ENCODE measurements at regions not wholly inside any gene's neighbourhood (a gene's known extent, or its start where the extent isn't known, plus 50 kb on each side); places are given as distances from the start of the nearest gene placed in this dataset.
"Not testable (repeated sequence)": the region's sequence is repeated elsewhere in the genome, so short reads cannot be mapped to it uniquely, and the experiment has no call there.

GRCh38 chr6:164347455-164347854, 932.9 kb downstream of the QKI start:
- H3K4me3 ChIP-seq (ENCODE audit: low read length) = no peak overlapping the region
- no peaks in the 10 kb centered on the region for H3K4me1 ChIP-seq (ENCODE audit: control insufficient read depth, insufficient read depth, low read length)
- H3K27me3 ChIP-seq (ENCODE audit: control insufficient read depth, insufficient read depth) = no peaks in the 10 kb centered on the region
- no peak for ATAC-seq
- DNase-seq = no peak
- 96% methylated on average over 2 of the region's 2 CpGs for WGBS
- no peak overlapping the region for H3K27ac ChIP-seq (ENCODE audit: low read length)
- intact Hi-C loops (cut with DNase I) = no loop called here
- no peaks in the 10 kb centered on the region for H3K9me3 ChIP-seq (ENCODE audit: control insufficient read depth, low read length)

DNA sequence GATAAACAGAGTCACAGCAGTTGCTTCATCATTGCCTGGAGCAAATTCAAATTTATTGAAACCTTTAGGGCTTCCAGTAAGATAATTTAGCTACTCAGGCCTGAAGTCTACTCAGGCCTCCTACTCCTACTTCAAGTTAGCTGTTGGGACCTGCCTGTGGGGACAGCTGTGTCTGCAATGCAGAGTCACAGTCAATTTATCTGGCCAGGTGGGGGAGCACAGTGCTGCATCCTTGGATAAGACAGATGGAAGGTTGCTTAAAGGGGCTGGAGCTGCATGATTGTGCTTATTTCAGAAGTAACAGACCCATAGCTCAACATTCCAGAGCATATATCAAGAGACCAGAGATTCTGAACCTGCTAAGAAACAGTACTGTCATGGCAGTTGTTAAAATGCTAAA, 932.1 kb downstream of the QKI start:
- ATAC-seq = peak; percentile 38 to 52

GRCh38 chr6:164345806-164346496, 931.4 kb downstream of the QKI start:
- Histone ChIP-seq H3K9me3 (ENCODE audit: control insufficient read depth, low read length) (no peaks in the 10 kb centered on the region), H3K27me3 (ENCODE audit: control insufficient read depth, insufficient read depth) (no peaks in the 10 kb centered on the region), H3K27ac (ENCODE audit: low read length) (no peak overlapping the region), H3K4me3 (ENCODE audit: low read length) (no peak overlapping the region), H3K4me1 (ENCODE audit: control insufficient read depth, insufficient read depth, low read length) (no peaks in the 10 kb centered on the region)
- no peak for DNase-seq
- peak in 1 of 2 donors; percentile 27 for ATAC-seq
- WGBS = 61% methylated on average over 8 of the region's 8 CpGs
- intact Hi-C loops (cut with DNase I) = no loop called here

More for the DNA sequence above, 932.1 kb downstream of the QKI start:
- no peaks in the 10 kb centered on the region for H3K9me3 ChIP-seq (ENCODE audit: control insufficient read depth, low read length)
- intact Hi-C loops (cut with DNase I) = no loop called here
- H3K4me3 ChIP-seq (ENCODE audit: low read length) = no peak overlapping the region
- H3K27me3 ChIP-seq (ENCODE audit: control insufficient read depth, insufficient read depth) = no peaks in the 10 kb centered on the region
- no peak overlapping the region for H3K27ac ChIP-seq (ENCODE audit: low read length)
- no peaks in the 10 kb centered on the region for H3K4me1 ChIP-seq (ENCODE audit: control insufficient read depth, insufficient read depth, low read length)
- peak in 1 of 3 donors; percentile 36 for DNase-seq

GRCh38 chr6:164345327-164345726, 930.8 kb downstream of the QKI start:
- H3K27me3 ChIP-seq (ENCODE audit: control insufficient read depth, insufficient read depth) = no peaks in the 10 kb centered on the region
- DNase-seq = no peak
- H3K4me1 ChIP-seq (ENCODE audit: control insufficient read depth, insufficient read depth, low read length) = no peaks in the 10 kb centered on the region
- H3K27ac ChIP-seq (ENCODE audit: low read length) = no peak overlapping the region
- intact Hi-C loops (cut with DNase I) = no loop called here
- peak in 1 of 2 donors; percentile 53 for ATAC-seq
- no peaks in the 10 kb centered on the region for H3K9me3 ChIP-seq (ENCODE audit: control insufficient read depth, low read length)
- H3K4me3 ChIP-seq (ENCODE audit: low read length) = no peak overlapping the region
- 47% methylated on average over 3 of the region's 3 CpGs for WGBS

DNA sequence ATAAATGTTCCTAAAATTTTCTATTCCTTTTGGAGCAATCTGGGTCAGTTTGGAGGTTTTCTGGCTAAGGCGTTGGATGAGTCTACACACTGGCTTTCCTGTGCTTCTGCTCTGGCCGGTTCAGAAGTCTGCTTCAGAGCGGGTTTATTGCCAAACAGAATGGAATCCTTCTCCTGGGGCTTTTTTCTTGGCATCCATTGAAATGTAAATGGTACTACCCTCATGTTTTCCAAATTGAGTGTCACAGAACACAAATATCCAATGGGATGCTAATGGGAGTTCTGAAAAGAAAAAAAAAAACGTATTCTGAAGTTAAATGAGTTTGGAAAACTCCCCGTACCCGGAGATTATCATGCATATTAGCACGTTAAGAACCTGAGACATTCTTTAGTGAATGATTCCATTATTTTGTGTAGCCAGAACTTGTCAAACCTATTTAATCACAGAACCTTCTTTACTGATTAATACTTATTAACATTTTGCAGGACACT, 930.3 kb downstream of the QKI start:
- ATAC-seq = peak; percentile 89 to 95
- Histone ChIP-seq H3K4me3 (ENCODE audit: low read length) (no peak overlapping the region), H3K27ac (ENCODE audit: low read length) (no peak overlapping the region), H3K4me1 (ENCODE audit: control insufficient read depth, insufficient read depth, low read length) (no peaks in the 10 kb centered on the region), H3K27me3 (ENCODE audit: control insufficient read depth, insufficient read depth) (no peaks in the 10 kb centered on the region), H3K9me3 (ENCODE audit: control insufficient read depth, low read length) (no peaks in the 10 kb centered on the region)
- peak in 2 of 3 donors; percentile 25 to 39 for DNase-seq
- intact Hi-C loops (cut with DNase I) = no loop called here
- 58% methylated on average over 7 of the region's 7 CpGs for WGBS

- WGBS = 88% methylated on average over 4 of the region's 4 CpGs
- ATAC-seq = not testable (repeated sequence)
Observed at GRCh38 chr6:164339442-164339841, 924.9 kb downstream of the QKI start.

DNA sequence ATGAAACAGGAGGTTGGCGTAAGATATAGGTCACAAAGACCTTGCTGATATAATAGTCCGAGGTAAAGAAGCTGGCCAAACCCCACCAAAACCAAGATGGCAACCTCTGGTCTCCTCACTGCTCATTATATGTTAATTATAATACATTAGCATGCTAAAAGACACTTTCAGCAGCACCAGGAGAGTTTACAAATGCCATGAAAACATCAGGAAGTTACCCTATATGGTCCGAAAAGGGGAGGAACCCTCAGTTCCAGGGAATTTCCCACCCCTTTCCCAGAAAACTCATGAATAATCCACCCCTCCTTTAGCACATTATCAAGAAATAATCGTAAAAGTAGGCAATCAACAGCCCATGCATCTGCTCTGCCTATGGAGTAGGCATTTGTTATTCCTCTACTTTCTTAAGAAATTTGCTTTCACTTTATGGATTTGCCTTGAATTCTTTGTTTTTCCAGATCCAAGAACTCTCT, 923.4 kb downstream of the QKI start:
- DNase-seq = no peak
- no peak for ATAC-seq
- no peaks in the 10 kb centered on the region for H3K4me1 ChIP-seq (ENCODE audit: control insufficient read depth, insufficient read depth, low read length)
- WGBS = 90% methylated on average over 4 of the region's 4 CpGs
- no peak overlapping the region for H3K4me3 ChIP-seq (ENCODE audit: low read length)
- H3K27ac ChIP-seq (ENCODE audit: low read length) = no peak overlapping the region
- intact Hi-C loops (cut with DNase I) = no loop called here
- no peaks in the 10 kb centered on the region for H3K27me3 ChIP-seq (ENCODE audit: control insufficient read depth, insufficient read depth)
- no peaks in the 10 kb centered on the region for H3K9me3 ChIP-seq (ENCODE audit: control insufficient read depth, low read length)

More at GRCh38 chr6:164339442-164339841, 924.9 kb downstream of the QKI start:
- intact Hi-C loops (cut with DNase I); H3K27ac ChIP-seq (ENCODE audit: low read length); H3K27me3 ChIP-seq (ENCODE audit: control insufficient read depth, insufficient read depth); H3K4me3 ChIP-seq (ENCODE audit: low read length); H3K4me1 ChIP-seq (ENCODE audit: control insufficient read depth, insufficient read depth, low read length); DNase-seq; H3K9me3 ChIP-seq (ENCODE audit: control insufficient read depth, low read length): not testable (repeated sequence)

DNA sequence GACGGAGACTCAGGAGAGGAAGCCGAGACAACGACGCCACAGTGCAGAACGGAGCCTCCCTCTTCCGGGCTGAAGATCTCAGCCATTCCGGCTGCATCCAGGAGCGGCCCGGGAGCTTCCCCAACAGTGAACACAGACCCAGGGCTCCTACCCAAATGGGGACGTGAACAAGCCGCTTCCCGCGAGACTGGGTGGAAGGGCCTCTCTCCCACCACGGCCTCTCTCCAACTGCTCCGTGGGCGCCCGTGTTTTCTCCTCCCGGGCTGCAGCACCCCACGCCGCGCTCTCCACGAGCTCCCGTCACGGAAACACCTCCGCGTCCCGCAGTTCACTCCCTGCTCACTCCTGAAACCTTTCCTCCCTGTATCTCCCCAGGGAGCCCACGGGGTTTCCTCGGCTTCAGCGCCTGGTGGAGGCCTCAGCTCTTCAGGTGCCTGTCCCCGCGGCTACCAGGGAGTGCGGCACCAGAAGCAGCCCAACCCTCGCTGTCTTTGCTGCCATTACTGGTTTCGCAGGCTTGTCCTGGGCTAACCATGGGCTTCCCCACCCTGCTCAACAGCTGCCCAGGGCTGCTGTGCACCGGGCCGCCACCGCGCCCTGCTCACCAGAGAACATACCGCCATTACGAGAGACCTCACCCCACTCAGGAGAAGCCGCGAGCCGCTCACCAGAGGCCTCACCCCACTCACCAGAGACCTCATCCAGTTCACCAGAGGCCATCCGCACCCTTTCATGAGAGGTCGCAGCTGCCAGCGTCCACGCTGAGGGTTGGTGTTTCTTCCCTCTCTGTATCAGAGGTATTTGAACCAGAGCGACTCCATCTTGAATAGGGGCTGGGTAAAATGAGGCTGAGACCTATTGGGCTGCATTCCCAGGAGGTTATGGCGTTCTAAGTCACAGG, 922.8 kb downstream of the QKI start:
- no peak overlapping the region for H3K4me3 ChIP-seq (ENCODE audit: low read length)
- H3K27me3 ChIP-seq (ENCODE audit: control insufficient read depth, insufficient read depth) = no peaks in the 10 kb centered on the region
- H3K27ac ChIP-seq (ENCODE audit: low read length) = no peak overlapping the region
- ATAC-seq = no peak
- WGBS = 94% methylated on average over 50 of the region's 50 CpGs
- intact Hi-C loops (cut with DNase I) = no loop called here
- no peaks in the 10 kb centered on the region for H3K9me3 ChIP-seq (ENCODE audit: control insufficient read depth, low read length)
- peak in 1 of 3 donors; percentile 50 for DNase-seq
- no peaks in the 10 kb centered on the region for H3K4me1 ChIP-seq (ENCODE audit: control insufficient read depth, insufficient read depth, low read length)

DNA sequence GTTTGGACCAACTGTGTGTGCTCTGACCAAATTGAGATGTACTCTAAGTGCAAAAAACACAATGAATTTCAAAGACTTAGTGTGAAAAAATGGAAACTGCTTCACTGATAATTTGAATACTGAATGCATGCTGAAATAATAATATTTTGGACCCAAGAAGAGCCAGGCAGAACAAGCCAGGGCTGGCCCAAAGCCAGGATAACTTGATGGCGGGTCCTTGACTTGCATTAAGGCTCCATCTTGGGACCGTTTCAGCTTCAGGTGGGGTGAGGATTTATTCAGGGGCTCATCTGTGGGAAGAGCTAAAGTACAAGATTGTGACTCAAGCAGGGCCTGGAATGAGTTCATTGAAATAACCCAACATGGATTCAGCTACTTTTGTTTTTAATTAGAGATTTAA, 921.9 kb downstream of the QKI start:
- DNase-seq (peak in 1 of 3 donors; percentile 41), ATAC-seq (no peak)
- intact Hi-C loops (cut with DNase I) = no loop called here
- Histone ChIP-seq H3K4me1 (ENCODE audit: control insufficient read depth, insufficient read depth, low read length) (no peaks in the 10 kb centered on the region), H3K27me3 (ENCODE audit: control insufficient read depth, insufficient read depth) (no peaks in the 10 kb centered on the region), H3K9me3 (ENCODE audit: control insufficient read depth, low read length) (no peaks in the 10 kb centered on the region), H3K4me3 (ENCODE audit: low read length) (no peak overlapping the region), H3K27ac (ENCODE audit: low read length) (no peak overlapping the region)
- WGBS = 85% methylated on average over 2 of the region's 2 CpGs

DNA sequence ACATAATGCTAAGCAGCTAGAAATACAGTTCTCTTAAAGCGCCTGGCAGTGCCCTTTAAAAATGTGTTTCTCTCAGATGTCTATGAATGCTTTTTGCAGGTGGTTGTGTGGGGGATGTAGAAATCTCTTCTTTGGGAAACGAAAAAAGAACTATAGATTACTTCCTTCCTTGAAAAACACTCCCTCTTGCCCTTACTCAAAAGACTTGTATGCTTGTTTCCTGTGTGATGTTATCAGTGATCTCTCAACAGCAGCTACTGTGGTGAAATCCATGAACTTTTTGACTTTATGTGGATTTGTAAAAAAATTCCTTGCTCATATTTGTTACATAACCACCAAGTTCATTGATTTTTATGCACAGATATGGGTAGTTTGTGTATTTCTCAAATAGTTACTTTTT, 916.5 kb downstream of the QKI start:
- DNase-seq (no peak), ATAC-seq (no peak)
- no peaks in the 10 kb centered on the region for H3K27me3 ChIP-seq (ENCODE audit: control insufficient read depth, insufficient read depth)
- no peaks in the 10 kb centered on the region for H3K4me1 ChIP-seq (ENCODE audit: control insufficient read depth, insufficient read depth, low read length)
- 42% methylated on average over 2 of the region's 2 CpGs for WGBS
- H3K27ac ChIP-seq (ENCODE audit: low read length) = no peak overlapping the region
- no peak overlapping the region for H3K4me3 ChIP-seq (ENCODE audit: low read length)
- intact Hi-C loops (cut with DNase I) = no loop called here
- no peaks in the 10 kb centered on the region for H3K9me3 ChIP-seq (ENCODE audit: control insufficient read depth, low read length)

GRCh38 chr6:164325168-164325567, 910.6 kb downstream of the QKI start:
- DNase-seq (no peak), ATAC-seq (no peak)
- intact Hi-C loops (cut with DNase I) = no loop called here
- H3K4me1 ChIP-seq (ENCODE audit: control insufficient read depth, insufficient read depth, low read length) = no peaks in the 10 kb centered on the region
- 96% methylated on average over 1 of the region's 1 CpG for WGBS
- no peak overlapping the region for H3K27ac ChIP-seq (ENCODE audit: low read length)
- H3K27me3 ChIP-seq (ENCODE audit: control insufficient read depth, insufficient read depth) = no peaks in the 10 kb centered on the region
- no peaks in the 10 kb centered on the region for H3K9me3 ChIP-seq (ENCODE audit: control insufficient read depth, low read length)
- no peak overlapping the region for H3K4me3 ChIP-seq (ENCODE audit: low read length)

Data from right cardiac atrium (tissue), 5 donors.